ENCODE measurements at regions not wholly inside any gene's neighbourhood (a gene's known extent, or its start where the extent isn't known, plus 50 kb on each side); places are given as distances from the start of the nearest gene placed in this dataset.

DNA sequence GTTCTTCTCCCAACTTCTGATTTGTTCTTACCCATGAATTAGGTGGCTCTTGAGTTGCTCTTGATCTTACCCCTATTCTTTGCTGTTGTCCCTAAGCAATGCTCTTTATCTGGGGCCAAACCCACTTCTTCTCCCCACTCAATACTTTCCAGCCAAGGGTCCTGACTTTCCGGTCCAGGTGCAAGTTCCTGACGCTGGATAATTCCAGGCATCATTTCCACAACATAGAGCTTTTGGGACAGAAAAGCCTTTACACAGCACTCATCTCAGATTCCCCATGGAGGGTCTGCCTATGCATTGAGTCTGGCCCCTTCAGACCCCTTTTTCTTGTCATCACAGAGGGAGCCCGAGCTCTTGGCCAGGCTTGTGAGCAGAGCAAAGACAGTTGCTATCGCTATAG, 85.4 kb upstream of the BOC start:
- Histone ChIP-seq H2BK5ac (ENCODE audit: low read depth, low read length) (no peak overlapping the region), H3K4ac (replicated peaks; ENCODE audit: insufficient read length, low read depth, low read length) (no peak overlapping the region), H2BK15ac (ENCODE audit: low read length) (no peak overlapping the region), H2AK5ac (ENCODE audit: low read depth, low read length) (no peak overlapping the region), H3K56ac (replicated peaks; ENCODE audit: insufficient read length, low read depth, low read length) (no peak overlapping the region), H3K18ac (ENCODE audit: extremely low read depth, low read length) (no peak overlapping the region), H3K4me3 (ENCODE audit: extremely low read depth in 1 of 4, insufficient read depth in 2 of 4, low read depth in 3 of 4, low read length in 4 of 4) (no peak overlapping the region), H3K27me3 (replicated peaks in 1 of 4; ENCODE audit: control insufficient read depth in 3 of 4, extremely low read depth in 1 of 4, insufficient read depth in 3 of 4, low read length in 3 of 4) (no peaks in the 10 kb centered on the region), H3K9me3 (ENCODE audit: insufficient read depth in 2 of 2, low read depth in 1 of 2, low read length in 1 of 2) (no peaks in the 10 kb centered on the region), H3K79me1 (ENCODE audit: low read depth, low read length) (no peaks in the 10 kb centered on the region), H3K9ac (replicated peaks in 1 of 4; ENCODE audit: extremely low read depth in 1 of 4, low read depth in 3 of 4, low read length in 3 of 4) (no peak overlapping the region), H4K91ac (replicated peaks; ENCODE audit: insufficient read length, low read length) (no peak overlapping the region), H3K36me3 (ENCODE audit: control insufficient read depth in 2 of 4, insufficient read depth in 4 of 4, low read length in 3 of 4) (no peaks in the 10 kb centered on the region), H2BK120ac (replicated peaks; ENCODE audit: low read depth, low read length) (no peak overlapping the region), H3K23me2 (ENCODE audit: low read depth, low read length) (no peaks in the 10 kb centered on the region), H3K4me2 (ENCODE audit: insufficient read depth in 1 of 2, low read depth in 2 of 2, low read length in 2 of 2) (no peak overlapping the region), H2BK12ac (ENCODE audit: low read depth, low read length) (no peak overlapping the region), H3K4me1 (replicated peaks in 1 of 4; ENCODE audit: control insufficient read depth in 3 of 4, insufficient read depth in 4 of 4, low read length in 3 of 4) (no peaks in the 10 kb centered on the region), H4K5ac (ENCODE audit: insufficient read length, low read depth, low read length) (no peak overlapping the region), H3K14ac (ENCODE audit: insufficient read length) (no peak overlapping the region), H2BK20ac (ENCODE audit: low read length) (no peak overlapping the region), H4K8ac (ENCODE audit: extremely low read depth, insufficient read depth, low read length) (no peak overlapping the region), H3K23ac (ENCODE audit: insufficient read length) (no peak overlapping the region), H4K20me1 (replicated peaks in 1 of 2; ENCODE audit: control insufficient read depth in 1 of 2, insufficient read depth in 2 of 2, low read length in 2 of 2) (no peaks in the 10 kb centered on the region), H3K27ac (ENCODE audit: low read depth, low read length) (no peak overlapping the region), H2AFZ (ENCODE audit: low read length) (no peak overlapping the region), H3K79me2 (ENCODE audit: control insufficient read depth in 1 of 2, insufficient read depth in 2 of 2, low read length in 2 of 2) (no peaks in the 10 kb centered on the region)
- ChIA-PET POLR2A (ENCODE audit: partially characterized antibody) (no interaction called here), CTCF (ENCODE audit: partially characterized antibody) (interaction anchor here (0.7 to 4.2 kb wide), 3 partner anchors 10 to 162 kb away, joined by 3 to 21 read pairs (median 13); no protein-coding TSS in a partner anchor)
- DNase-seq (ENCODE audit: low read depth in 1 of 2, low spot score in 2 of 2) (no peak), FAIRE-seq (no peak)
- WGBS, 2 experiments (ENCODE audit: extremely low coverage in 1 of 2, insufficient coverage in 1 of 2, insufficient read length in 1 of 2, insufficient replicate concordance in 2 of 2, low coverage in 1 of 2, low lambda C conversion rate in 2 of 2, missing lambda C conversion rate in 1 of 2): 92% methylated on average over 4 of the region's 4 CpGs; no CpG with 5 or more reads in 1 of the 2 experiments
- TF ChIP-seq SAP30 (IDR thresholded peaks at IDR 0.05; ENCODE audit: insufficient read depth, insufficient replicate concordance, low read length) (no peak), CEBPB (IDR thresholded peaks at IDR 0.05; ENCODE audit: low read depth, low read length) (no peak), TAF7 (optimal IDR thresholded peaks at IDR 0.05; ENCODE audit: borderline replicate concordance, low read depth, low read length) (no peak), PHF8 (conservative IDR thresholded peaks at IDR 0.05; ENCODE audit: low read depth, low read length) (no peak), RFX5 (IDR thresholded peaks at IDR 0.05; ENCODE audit: borderline replicate concordance, low read depth, low read length) (no peak), MAFK (IDR thresholded peaks at IDR 0.05; ENCODE audit: low read depth, low read length) (no peak), SUZ12 (IDR thresholded peaks at IDR 0.05; ENCODE audit: low read length) (no peak), TAF1 (IDR thresholded peaks at IDR 0.05; ENCODE audit: low read depth, low read length) (no peak), FOSL1 (IDR thresholded peaks at IDR 0.05; ENCODE audit: insufficient read depth, low read depth, low read length) (no peak), RBBP5 (IDR thresholded peaks at IDR 0.05; ENCODE audit: borderline replicate concordance, low read depth, low read length) (no peak), CHD2 (IDR thresholded peaks at IDR 0.05; ENCODE audit: low read length) (no peak)
- TF ChIP-seq, protein P1, sequence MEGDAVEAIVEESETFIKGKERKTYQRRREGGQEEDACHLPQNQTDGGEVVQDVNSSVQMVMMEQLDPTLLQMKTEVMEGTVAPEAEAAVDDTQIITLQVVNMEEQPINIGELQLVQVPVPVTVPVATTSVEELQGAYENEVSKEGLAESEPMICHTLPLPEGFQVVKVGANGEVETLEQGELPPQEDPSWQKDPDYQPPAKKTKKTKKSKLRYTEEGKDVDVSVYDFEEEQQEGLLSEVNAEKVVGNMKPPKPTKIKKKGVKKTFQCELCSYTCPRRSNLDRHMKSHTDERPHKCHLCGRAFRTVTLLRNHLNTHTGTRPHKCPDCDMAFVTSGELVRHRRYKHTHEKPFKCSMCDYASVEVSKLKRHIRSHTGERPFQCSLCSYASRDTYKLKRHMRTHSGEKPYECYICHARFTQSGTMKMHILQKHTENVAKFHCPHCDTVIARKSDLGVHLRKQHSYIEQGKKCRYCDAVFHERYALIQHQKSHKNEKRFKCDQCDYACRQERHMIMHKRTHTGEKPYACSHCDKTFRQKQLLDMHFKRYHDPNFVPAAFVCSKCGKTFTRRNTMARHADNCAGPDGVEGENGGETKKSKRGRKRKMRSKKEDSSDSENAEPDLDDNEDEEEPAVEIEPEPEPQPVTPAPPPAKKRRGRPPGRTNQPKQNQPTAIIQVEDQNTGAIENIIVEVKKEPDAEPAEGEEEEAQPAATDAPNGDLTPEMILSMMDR (IDR thresholded peaks at IDR 0.05; ENCODE audit: control extremely low read depth in 1 of 3, insufficient read depth in 1 of 3, low read depth in 1 of 3, low read length in 3 of 3): no peak
